SK-N-MC (cell line): ENCODE measurements at regions not wholly inside any gene's neighbourhood (a gene's known extent, or its start where the extent isn't known, plus 50 kb on each side); places are given as distances from the start of the nearest gene placed in this dataset.
"Not testable (repeated sequence)": the region's sequence is repeated elsewhere in the genome, so short reads cannot be mapped to it uniquely, and the experiment has no call there.

Source experiments
- DNase-seq: peaks from one replicate; pipeline ENCODE4 v3.0.0-alpha.2; 2011; ENCODE audit warnings: low read depth, low spot score
- H3K27ac ChIP-seq: fragments of 200-600 bp; sonication (generic); 2 replicates; pipeline ENCODE4 v1.5.1; 2016; ENCODE audit warnings: mixed run types
- H3K36me3 ChIP-seq: fragments of 200-600 bp; sonication (generic); 2 replicates; pipeline ENCODE4 v1.6.1; 2017; ENCODE audit warnings: antibody characterized with exemption, low read length, mixed read lengths; ENCODE audit not compliant: insufficient read depth
- H3K4me3 ChIP-seq: fragments of 200-600 bp; sonication (generic); 2 replicates; pipeline ENCODE4 v1.5.1; 2016
- H3K9ac ChIP-seq: fragments of 200-600 bp; sonication (generic); 2 replicates; pipeline ENCODE4 v1.8.0; 2017; ENCODE audit warnings: mixed run types, mixed read lengths; ENCODE audit not compliant: insufficient read length
- H3K9me3 ChIP-seq: fragments of 200-600 bp; sonication (generic); 2 replicates; pipeline ENCODE4 v1.6.1; 2017; ENCODE audit warnings: low read depth, mild to moderate bottlenecking, antibody characterized with exemption, low read length, moderate library complexity, mixed read lengths
- EZH2 ChIP-seq: fragments of 200-600 bp; sonication (generic); IDR thresholded peaks from one replicate; pipeline ENCODE4 v1.6.1; 2017; ENCODE audit warnings: antibody characterized with exemption
- FOXP2 ChIP-seq: optimal IDR thresholded peaks from 2 replicates; pipeline ENCODE3; 2011; ENCODE audit warnings: mild to moderate bottlenecking, moderate library complexity; ENCODE audit not compliant: insufficient read depth; ENCODE audit errors: extremely low read length, control extremely low read depth
- POLR2AphosphoS5 ChIP-seq: IDR thresholded peaks from 2 replicates; pipeline ENCODE4 v1.6.1; 2012; ENCODE audit warnings: mild to moderate bottlenecking, low read depth, low read length, borderline replicate concordance

GRCh38 chr2:16385341-16385740, 280.3 kb downstream of the CYRIA start:
- no peak for TF ChIP-seq FOXP2
- TF ChIP-seq EZH2 = no peak
- TF ChIP-seq POLR2AphosphoS5 = no peak
- DNase-seq = no peak
- no peak overlapping the region for H3K9ac ChIP-seq
- H3K9me3 ChIP-seq = no peaks in the 10 kb centered on the region
- no peaks in the 10 kb centered on the region for H3K36me3 ChIP-seq
- no peak overlapping the region for H3K27ac ChIP-seq
- H3K4me3 ChIP-seq = no peak overlapping the region

- TF ChIP-seq POLR2AphosphoS5 = no peak
- TF ChIP-seq FOXP2 = no peak
- no peak for TF ChIP-seq EZH2
- Histone ChIP-seq H3K4me3 (no peak overlapping the region), H3K9ac (no peak overlapping the region), H3K27ac (no peak overlapping the region), H3K9me3 (no peaks in the 10 kb centered on the region), H3K36me3 (no peaks in the 10 kb centered on the region)
- DNase-seq = no peak
These were observed 282.2 kb downstream of the CYRIA start for GRCh38 chr2:16383411-16383810.

GRCh38 chr2:16382451-16382850, 283.2 kb downstream of the CYRIA start:
- Histone ChIP-seq H3K9me3 (no peaks in the 10 kb centered on the region), H3K36me3 (no peaks in the 10 kb centered on the region), H3K4me3 (no peak overlapping the region), H3K27ac (no peak overlapping the region), H3K9ac (no peak overlapping the region)
- no peak for TF ChIP-seq POLR2AphosphoS5
- TF ChIP-seq EZH2 = no peak
- no peak for TF ChIP-seq FOXP2
- no peak for DNase-seq

- Histone ChIP-seq H3K36me3 (no peaks in the 10 kb centered on the region), H3K9me3 (no peaks in the 10 kb centered on the region)
These were observed 284.1 kb downstream of the CYRIA start for GRCh38 chr2:16381511-16381910.

GRCh38 chr2:16379901-16380300, 285.7 kb downstream of the CYRIA start:
- not testable (repeated sequence) for H3K9me3 ChIP-seq, DNase-seq, H3K4me3 ChIP-seq, H3K9ac ChIP-seq, H3K36me3 ChIP-seq, H3K27ac ChIP-seq

More at GRCh38 chr2:16381511-16381910, 284.1 kb downstream of the CYRIA start:
- DNase-seq = no peak
- no peak overlapping the region for H3K27ac ChIP-seq
- TF ChIP-seq EZH2 (no peak), FOXP2 (no peak)
- H3K4me3 ChIP-seq = no peak overlapping the region
- no peak overlapping the region for H3K9ac ChIP-seq

GRCh38 chr2:16379061-16379460, 286.6 kb downstream of the CYRIA start:
- H3K36me3 ChIP-seq, H3K9me3 ChIP-seq, H3K4me3 ChIP-seq, H3K27ac ChIP-seq, H3K9ac ChIP-seq, DNase-seq: not testable (repeated sequence)

- DNase-seq = no peak
- no peaks in the 10 kb centered on the region for H3K9me3 ChIP-seq
- TF ChIP-seq POLR2AphosphoS5 = no peak
- TF ChIP-seq EZH2 = no peak
- no peak for TF ChIP-seq FOXP2
- no peak overlapping the region for H3K9ac ChIP-seq
- no peak overlapping the region for H3K4me3 ChIP-seq
- no peak overlapping the region for H3K27ac ChIP-seq
- no peaks in the 10 kb centered on the region for H3K36me3 ChIP-seq
These were observed 287.6 kb downstream of the CYRIA start for GRCh38 chr2:16378031-16378430.

GRCh38 chr2:16375981-16376380, 289.7 kb downstream of the CYRIA start:
- Histone ChIP-seq H3K4me3 (no peak overlapping the region), H3K36me3 (no peaks in the 10 kb centered on the region), H3K9ac (no peak overlapping the region), H3K27ac (no peak overlapping the region), H3K9me3 (no peaks in the 10 kb centered on the region)
- no peak for DNase-seq
- TF ChIP-seq EZH2 (no peak), FOXP2 (no peak), POLR2AphosphoS5 (no peak)

- no peak for DNase-seq
These were observed 290.3 kb downstream of the CYRIA start for GRCh38 chr2:16375351-16375750.

More at GRCh38 chr2:16375351-16375750, 290.3 kb downstream of the CYRIA start:
- Histone ChIP-seq H3K9ac (no peak overlapping the region), H3K4me3 (no peak overlapping the region), H3K36me3 (no peaks in the 10 kb centered on the region), H3K27ac (no peak overlapping the region), H3K9me3 (no peaks in the 10 kb centered on the region)
- TF ChIP-seq POLR2AphosphoS5 = no peak
- TF ChIP-seq EZH2 = no peak
- TF ChIP-seq FOXP2 = no peak
